ENCODE measurements at regions not wholly inside any gene's neighbourhood (a gene's known extent, or its start where the extent isn't known, plus 50 kb on each side); places are given as distances from the start of the nearest gene placed in this dataset.
"Not testable (repeated sequence)": the region's sequence is repeated elsewhere in the genome, so short reads cannot be mapped to it uniquely, and the experiment has no call there.

- no peak for DNase-seq
These were observed 650.0 kb upstream of the STXBP6 start for GRCh38 chr14:25699981-25700380.

DNA sequence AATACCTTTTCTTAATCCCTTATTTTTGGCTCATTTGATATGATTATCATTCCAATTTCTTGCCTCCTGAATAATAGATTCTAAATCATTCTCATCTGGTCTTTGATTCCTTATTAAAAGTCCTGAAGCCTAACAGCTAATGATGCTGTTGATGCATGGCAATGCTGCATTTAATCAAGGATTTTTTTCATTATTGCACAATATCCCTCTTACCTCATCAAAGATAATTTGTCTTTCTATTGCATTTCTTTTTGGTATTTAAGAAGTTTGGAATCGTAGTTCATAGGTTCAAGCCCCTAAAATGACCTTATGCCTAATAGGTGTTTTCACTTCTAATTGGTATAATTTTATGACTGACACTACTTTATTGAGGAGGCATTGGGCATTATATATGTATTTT, 648.2 kb upstream of the STXBP6 start:
- DNase-seq: no peak

- DNase-seq: no peak
These were observed 646.2 kb upstream of the STXBP6 start for GRCh38 chr14:25696176-25696575.

GRCh38 chr14:25685004-25685403, 635.1 kb upstream of the STXBP6 start:
- no peak for DNase-seq

DNA sequence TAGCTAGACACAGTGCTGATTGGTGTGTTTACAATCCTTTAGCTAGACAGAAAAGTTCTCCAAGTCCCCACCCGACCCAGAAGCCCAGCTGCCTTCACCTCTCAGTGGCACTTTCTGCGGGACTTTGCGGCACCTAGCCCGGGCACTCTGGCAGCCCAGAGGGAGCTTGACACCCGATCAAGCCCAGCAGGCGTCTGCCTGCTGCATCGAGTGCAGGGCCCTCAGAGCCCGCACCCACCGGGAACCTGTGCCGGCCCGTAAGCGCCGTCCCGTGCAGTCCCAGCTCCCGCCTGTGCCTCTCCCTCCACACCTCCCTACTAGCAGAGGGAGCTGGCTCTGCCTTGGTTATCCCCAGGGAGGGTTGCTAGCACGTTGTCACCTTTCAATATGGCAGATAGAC, 631.0 kb upstream of the STXBP6 start:
- no peak for DNase-seq

- not testable (repeated sequence) for DNase-seq
These were observed 630.6 kb upstream of the STXBP6 start for GRCh38 chr14:25680511-25680910.

DNA sequence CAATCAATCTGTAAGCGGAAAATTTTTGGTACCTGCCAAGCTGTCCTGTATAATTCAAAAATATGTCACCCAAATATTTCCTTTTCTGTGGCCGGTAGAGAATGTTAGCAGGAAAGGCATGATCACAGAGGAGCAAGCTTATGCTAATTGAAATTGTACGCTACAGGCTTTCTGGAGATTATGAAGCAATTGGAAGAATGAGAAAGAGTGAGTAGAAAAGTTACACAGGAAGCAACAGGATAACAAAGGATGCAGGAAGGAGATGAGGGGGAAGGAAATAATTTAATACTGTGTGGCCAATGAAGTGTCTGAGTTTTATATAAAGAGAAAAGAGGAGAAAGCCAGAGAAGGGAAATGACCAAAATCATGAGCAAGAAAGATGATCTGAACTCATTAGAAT, 627.2 kb upstream of the STXBP6 start:
- DNase-seq: no peak

DNA sequence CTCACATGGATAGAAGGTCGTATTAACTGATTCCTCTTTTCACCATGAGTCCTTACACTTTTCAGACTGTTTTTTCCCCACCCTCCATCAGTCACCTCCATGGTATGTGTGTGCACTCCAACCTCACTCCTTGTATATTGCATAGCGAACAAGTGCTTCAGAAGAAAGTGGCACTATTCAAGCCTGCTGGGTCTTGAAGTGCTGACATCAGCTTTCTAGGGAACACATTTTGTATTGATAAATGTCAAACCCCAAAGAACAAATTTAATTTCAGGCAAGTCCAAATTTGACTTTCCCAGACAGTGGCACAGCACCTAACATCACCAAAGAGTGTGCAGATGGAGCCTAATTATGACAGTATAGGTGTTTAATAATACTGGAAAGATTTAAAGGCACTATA, 617.4 kb upstream of the STXBP6 start:
- DNase-seq: no peak

DNA sequence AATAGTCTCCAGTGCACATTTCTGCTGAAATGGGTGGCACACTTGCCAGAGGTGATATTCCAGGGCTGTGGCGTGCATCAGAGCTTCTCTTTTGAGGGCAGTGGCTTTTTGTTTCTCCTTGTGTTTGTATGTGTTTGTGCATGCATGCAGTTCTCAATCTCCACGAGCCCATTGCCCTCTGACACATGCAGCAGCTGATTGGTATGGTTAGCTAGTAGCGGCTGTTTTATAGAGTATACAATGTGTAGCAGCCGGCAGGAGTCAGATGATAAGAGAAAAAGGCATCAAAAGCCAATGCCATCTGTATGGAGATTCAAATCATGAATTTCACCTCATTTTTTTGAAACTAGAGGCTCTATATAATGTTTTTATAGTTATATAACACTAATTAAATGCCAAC, 616.9 kb upstream of the STXBP6 start:
- no peak for DNase-seq

GRCh38 chr14:25658988-25659387, 609.0 kb upstream of the STXBP6 start:
- no peak for DNase-seq

GRCh38 chr14:25630447-25630846, 580.5 kb upstream of the STXBP6 start:
- DNase-seq: no peak

DNA sequence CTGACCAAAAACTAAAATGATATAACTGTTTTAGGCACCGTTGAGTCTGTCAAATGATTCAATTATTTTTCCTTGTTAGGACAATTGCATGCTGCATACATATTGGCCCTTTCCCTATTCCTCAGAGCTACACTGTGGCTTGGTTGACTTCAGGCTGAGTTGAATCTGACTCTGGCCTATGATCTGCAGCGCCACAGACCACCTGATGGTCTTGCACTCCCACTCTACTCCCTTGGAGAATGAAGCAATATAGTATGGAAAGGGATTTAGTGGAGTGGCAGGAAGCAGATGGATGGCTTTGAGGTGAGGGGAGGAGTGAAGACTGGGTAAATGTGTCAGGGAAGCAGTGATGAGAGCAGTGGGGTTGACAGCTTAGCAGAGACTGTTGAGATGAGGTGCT, 579.0 kb upstream of the STXBP6 start:
- DNase-seq: no peak

GRCh38 chr14:25628390-25628789, 578.4 kb upstream of the STXBP6 start:
- no peak for DNase-seq

DNA sequence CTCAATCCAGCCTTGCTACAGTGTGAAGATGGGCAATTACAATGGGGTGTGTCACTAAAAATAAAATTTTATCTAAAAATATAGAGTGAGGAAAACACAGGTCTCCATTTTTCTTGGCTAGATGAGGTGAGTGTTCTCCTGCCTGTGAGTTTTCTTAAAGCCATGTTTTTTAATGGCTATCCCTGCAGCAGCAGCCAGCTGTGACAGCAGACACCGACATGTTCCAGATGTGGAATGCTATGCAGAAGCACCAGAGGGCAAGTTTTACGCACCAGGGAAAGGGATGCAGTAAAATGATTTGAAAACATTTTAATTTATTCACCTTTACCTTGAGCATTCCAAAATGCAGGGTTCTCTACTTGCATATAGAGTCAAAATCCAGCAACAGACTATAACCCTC, 577.0 kb upstream of the STXBP6 start:
- no peak for DNase-seq

DNA sequence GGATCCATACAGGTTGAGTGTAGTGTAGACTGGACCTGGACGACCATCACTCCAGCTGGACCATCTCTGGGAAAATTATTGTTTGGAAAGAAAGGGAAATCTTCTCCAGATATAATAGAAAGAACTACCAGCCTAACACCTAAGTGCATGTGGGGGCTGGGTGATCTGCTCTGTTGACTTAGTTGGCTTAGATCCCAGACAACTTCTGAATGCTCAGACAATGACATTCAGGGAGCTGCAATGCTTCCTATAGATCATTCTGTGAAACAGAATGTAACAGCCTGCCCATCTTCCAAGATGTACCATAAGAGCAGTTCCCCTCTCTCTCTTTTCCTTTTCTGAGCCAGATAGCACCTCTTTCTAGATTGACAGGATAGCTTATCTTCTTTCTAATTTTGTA, 572.8 kb upstream of the STXBP6 start:
- DNase-seq: no peak

- DNase-seq: no peak
These were observed 570.6 kb upstream of the STXBP6 start for GRCh38 chr14:25620515-25620914.

- no peak for DNase-seq
These were observed 565.2 kb upstream of the STXBP6 start for GRCh38 chr14:25615174-25615573.

DNA sequence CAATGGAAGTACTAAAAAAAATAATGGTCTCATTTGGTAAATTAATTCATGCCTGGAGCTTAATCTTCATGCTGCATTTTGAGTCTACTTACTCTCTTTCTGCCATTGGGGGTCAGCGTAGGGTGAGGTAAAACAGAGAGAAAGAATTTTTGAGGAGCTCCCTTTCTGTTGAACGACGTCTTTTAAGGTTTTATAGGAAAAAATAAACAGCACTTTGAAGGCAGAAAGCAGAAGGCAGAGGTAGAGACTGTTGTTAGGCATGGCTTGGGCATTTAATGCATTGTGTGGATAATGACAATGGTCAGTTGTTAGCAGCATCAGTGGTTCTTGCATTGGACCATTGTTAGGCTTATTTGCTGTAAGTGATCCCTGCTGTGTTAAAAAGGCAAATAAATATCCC, 557.2 kb upstream of the STXBP6 start:
- no peak for DNase-seq

DNA sequence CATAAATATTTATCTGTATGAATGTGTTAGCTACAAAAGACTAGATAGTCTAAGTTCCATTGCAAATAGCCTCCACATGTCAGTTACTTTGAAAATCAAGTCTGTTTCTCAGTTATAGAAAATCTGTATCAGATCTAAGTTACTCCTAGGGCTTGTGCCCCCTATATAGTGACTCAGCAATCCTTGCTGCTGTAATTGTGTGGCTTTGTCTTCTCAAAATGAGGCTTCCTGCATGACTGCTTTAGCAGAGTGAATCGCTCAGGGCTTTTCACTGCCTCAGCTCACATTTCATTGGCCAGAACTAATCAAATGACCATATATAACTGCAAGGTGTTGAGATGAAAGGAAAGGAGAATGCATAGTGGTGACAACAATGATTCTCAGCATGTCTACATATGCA, 552.2 kb upstream of the STXBP6 start:
- no peak for DNase-seq

DNA sequence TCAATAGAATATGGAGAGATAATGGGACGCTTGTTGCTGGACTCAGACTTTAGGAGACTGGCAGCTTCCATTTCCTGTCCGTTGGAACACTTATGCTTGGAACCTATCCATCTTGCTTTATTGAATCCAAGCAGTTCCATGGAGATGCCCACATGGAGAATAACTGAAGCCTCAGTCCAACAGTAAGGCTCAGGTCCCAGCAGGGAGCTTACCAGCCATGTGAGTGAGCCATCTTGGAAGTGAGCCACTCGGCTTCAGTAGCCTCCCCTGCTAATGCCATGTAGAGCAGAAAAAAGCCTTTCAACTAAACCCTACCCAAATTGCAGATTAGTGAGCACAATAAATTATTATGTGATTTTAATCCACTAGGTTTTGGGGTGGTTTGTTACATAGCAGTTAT, 538.8 kb upstream of the STXBP6 start:
- no peak for DNase-seq

GRCh38 chr14:25574628-25575325, 524.8 kb upstream of the STXBP6 start:
- no peak for DNase-seq

DNA sequence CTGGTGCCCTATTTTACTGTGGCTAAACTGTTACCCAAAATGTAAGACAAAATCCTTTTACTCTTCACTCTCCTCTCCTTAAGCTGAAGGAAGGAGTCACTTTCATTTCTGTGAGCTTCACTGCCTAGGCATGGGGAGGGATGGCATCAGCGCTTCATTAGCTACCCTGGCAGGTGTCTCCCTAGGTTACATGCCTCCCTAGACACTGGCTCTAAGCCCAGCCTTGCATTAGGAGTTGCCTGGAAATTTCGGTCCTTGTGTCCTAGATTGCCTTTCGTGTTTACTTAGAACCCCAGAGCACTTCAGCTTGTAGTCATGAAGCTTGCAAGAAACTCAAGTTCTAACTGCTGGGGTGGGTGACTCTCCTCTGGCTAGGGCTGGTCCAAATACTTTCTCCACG, 520.5 kb upstream of the STXBP6 start:
- DNase-seq: no peak

DNA sequence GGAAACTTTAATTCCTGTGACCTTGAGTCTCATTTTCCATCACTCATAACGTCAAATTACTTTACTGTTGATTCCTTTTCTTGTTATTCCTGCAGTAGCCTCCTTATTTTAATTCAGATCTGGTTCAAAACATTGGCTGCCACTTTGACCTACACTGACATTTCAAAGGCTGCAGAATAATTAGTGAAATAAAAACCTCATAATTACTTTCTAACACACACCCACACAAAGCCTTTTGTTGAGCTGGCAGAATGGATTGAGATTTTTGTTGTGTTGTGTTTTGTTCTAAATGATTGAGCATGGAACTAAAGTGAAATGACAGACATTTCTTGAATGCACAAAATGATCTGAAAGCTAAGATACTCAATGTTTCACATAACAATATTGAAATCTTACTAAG, 507.5 kb upstream of the STXBP6 start:
- DNase-seq: no peak

GRCh38 chr14:25552826-25553225, 502.9 kb upstream of the STXBP6 start:
- no peak for DNase-seq

GRCh38 chr14:25551674-25552073, 501.7 kb upstream of the STXBP6 start:
- no peak for DNase-seq

GRCh38 chr14:25546826-25547225, 496.9 kb upstream of the STXBP6 start:
- DNase-seq: no peak
